MM.1S (cell line): ENCODE measurements at regions not wholly inside any gene's neighbourhood (a gene's known extent, or its start where the extent isn't known, plus 50 kb on each side); places are given as distances from the start of the nearest gene placed in this dataset.

ENCODE experiments used
- DNase-seq: peaks from one replicate; pipeline ENCODE4 v3.0.0-alpha.2; 2015
- H2AFZ ChIP-seq: fragments of 300-600 bp; sonication (generic); 2 replicates; pipeline ENCODE4 v1.6.0; 2016; ENCODE audit warnings: antibody characterized with exemption, low read length
- H3F3A ChIP-seq: fragments of 300-600 bp; sonication (generic); 2 replicates; pipeline ENCODE4 v1.6.1; 2016; ENCODE audit warnings: mild to moderate bottlenecking, antibody characterized with exemption, low read length, moderate library complexity, mixed read lengths; ENCODE audit not compliant: insufficient read depth
- H3K27ac ChIP-seq: fragments of 300-600 bp; sonication (generic); 2 replicates; pipeline ENCODE4 v1.5.1; 2016; ENCODE audit warnings: mild to moderate bottlenecking, low read length
- H3K27me3 ChIP-seq: fragments of 300-600 bp; sonication (generic); replicated peaks from 2 replicates; pipeline ENCODE4 v1.6.0; 2016; ENCODE audit warnings: low read length; ENCODE audit not compliant: insufficient read depth
- H3K36me3 ChIP-seq: fragments of 300-600 bp; sonication (generic); replicated peaks from 2 replicates; pipeline ENCODE4 v1.6.1; 2016; ENCODE audit warnings: mild to moderate bottlenecking, low read length, mixed read lengths; ENCODE audit not compliant: insufficient read depth
- H3K4me1 ChIP-seq: fragments of 300-600 bp; sonication (generic); 2 replicates; pipeline ENCODE4 v1.6.1; 2016; ENCODE audit warnings: low read length, mixed read lengths
- H3K4me2 ChIP-seq: fragments of 300-600 bp; sonication (generic); 2 replicates; pipeline ENCODE4 v1.6.0; 2016; ENCODE audit warnings: low read depth, low read length
- H3K4me3 ChIP-seq: fragments of 300-600 bp; sonication (generic); 2 replicates; pipeline ENCODE4 v1.5.1; 2016; ENCODE audit warnings: low read length, mixed read lengths
- H3K79me2 ChIP-seq: fragments of 300-600 bp; sonication (generic); 2 replicates; pipeline ENCODE4 v1.6.1; 2016; ENCODE audit warnings: mixed run types, low read length, mixed read lengths
- H3K9ac ChIP-seq: fragments of 300-600 bp; sonication (generic); 2 replicates; pipeline ENCODE4 v1.6.1; 2016; ENCODE audit warnings: low read length, mixed read lengths
- H3K9me2 ChIP-seq: fragments of 300-600 bp; sonication (generic); replicated peaks from 2 replicates; pipeline ENCODE4 v1.6.1; 2016; ENCODE audit warnings: mild to moderate bottlenecking, low read length, mixed read lengths; ENCODE audit not compliant: insufficient read depth
- H3K9me3 ChIP-seq: fragments of 300-600 bp; sonication (generic); replicated peaks from 2 replicates; pipeline ENCODE4 v1.6.1; 2016; ENCODE audit warnings: mild to moderate bottlenecking, low read length, mixed read lengths; ENCODE audit not compliant: insufficient read depth
- H4K20me1 ChIP-seq: fragments of 300-600 bp; sonication (generic); 2 replicates; pipeline ENCODE4 v1.6.1; 2016; ENCODE audit warnings: mild to moderate bottlenecking, low read length, moderate library complexity, mixed read lengths; ENCODE audit not compliant: insufficient read depth
- CTCF ChIP-seq: fragments of 300-600 bp; sonication (generic); IDR thresholded peaks from 2 replicates; pipeline ENCODE4 v1.5.1; 2016; ENCODE audit warnings: antibody characterized with exemption, low read length, mixed read lengths
- EZH2 ChIP-seq: fragments of 300-600 bp; sonication (generic); optimal IDR thresholded peaks from 2 replicates; pipeline ENCODE3; 2017; ENCODE audit warnings: low read depth, mild to moderate bottlenecking, antibody characterized with exemption, low read length, mixed read lengths
- EZH2phosphoT487 ChIP-seq: fragments of 300-600 bp; sonication (generic); IDR thresholded peaks from 2 replicates; pipeline ENCODE4 v1.6.1; 2018; ENCODE audit warnings: antibody characterized with exemption, low read length

GRCh38 chr2:187638840-187639239, 84.6 kb upstream of the TFPI start:
- no peaks in the 10 kb centered on the region for H3K79me2 ChIP-seq
- H3F3A ChIP-seq: no peaks in the 10 kb centered on the region
- H3K4me1 ChIP-seq: peaks cover 12% of the 10 kb centered on the region; the same call in 1 of the 2 replicates
- peak; percentile 53 for DNase-seq
- H2AFZ ChIP-seq: no peak overlapping the region
- H3K27me3 ChIP-seq: no peaks in the 10 kb centered on the region
- no peaks in the 10 kb centered on the region for H3K36me3 ChIP-seq
- peak overlapping the region; percentile 29; the same call in 1 of the 2 replicates for H3K4me2 ChIP-seq
- H3K9me3 ChIP-seq: no peaks in the 10 kb centered on the region
- H3K9me2 ChIP-seq: no peaks in the 10 kb centered on the region
- TF ChIP-seq EZH2: no peak
- no peak for TF ChIP-seq EZH2phosphoT487
- no peak for TF ChIP-seq CTCF
- H4K20me1 ChIP-seq: no peaks in the 10 kb centered on the region
- H3K4me3 ChIP-seq: no peak overlapping the region
- no peak overlapping the region for H3K27ac ChIP-seq
- no peak overlapping the region for H3K9ac ChIP-seq

- TF ChIP-seq EZH2phosphoT487 (no peak), CTCF (no peak)
- H3F3A ChIP-seq: no peaks in the 10 kb centered on the region
- H3K4me3 ChIP-seq: no peak overlapping the region
- H3K79me2 ChIP-seq: no peaks in the 10 kb centered on the region
- H3K9me3 ChIP-seq: no peaks in the 10 kb centered on the region
- H2AFZ ChIP-seq: no peak overlapping the region
- no peaks in the 10 kb centered on the region for H4K20me1 ChIP-seq
- H3K4me2 ChIP-seq: no peak overlapping the region
- peaks cover 12% of the 10 kb centered on the region; the same call in 1 of the 2 replicates for H3K4me1 ChIP-seq
- no peaks in the 10 kb centered on the region for H3K9me2 ChIP-seq
- DNase-seq: no peak
- no peak overlapping the region for H3K9ac ChIP-seq
- H3K36me3 ChIP-seq: no peaks in the 10 kb centered on the region
- no peak overlapping the region for H3K27ac ChIP-seq
- no peaks in the 10 kb centered on the region for H3K27me3 ChIP-seq
Observed at GRCh38 chr2:187640926-187641510, 86.8 kb upstream of the TFPI start.

DNA sequence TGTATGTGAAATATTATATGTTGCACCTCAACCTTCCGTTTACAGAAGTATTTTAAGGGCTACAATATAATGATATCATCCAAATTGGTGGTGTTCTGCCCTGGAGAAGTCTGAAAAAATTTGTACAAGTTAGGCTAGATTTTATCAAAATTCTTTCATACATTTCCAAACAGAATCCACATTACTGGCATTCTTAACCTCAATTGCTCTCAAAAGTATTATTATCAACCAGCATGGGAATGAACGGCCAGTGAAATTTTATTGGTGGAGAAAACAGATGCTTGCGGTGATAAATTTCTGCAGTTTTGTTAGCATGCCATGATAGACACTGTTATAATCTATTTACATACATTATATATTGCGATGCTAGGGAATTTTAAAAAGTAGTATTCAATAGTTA, 88.3 kb upstream of the TFPI start:
- no peaks in the 10 kb centered on the region for H4K20me1 ChIP-seq
- H3K27ac ChIP-seq: no peak overlapping the region
- H3K9me2 ChIP-seq: no peaks in the 10 kb centered on the region
- no peak overlapping the region for H3K4me2 ChIP-seq
- H3K27me3 ChIP-seq: no peaks in the 10 kb centered on the region
- TF ChIP-seq EZH2phosphoT487 (no peak), CTCF (no peak), EZH2 (no peak)
- H3K9ac ChIP-seq: no peak overlapping the region
- no peak overlapping the region for H3K4me3 ChIP-seq
- H3K36me3 ChIP-seq: no peaks in the 10 kb centered on the region
- no peaks in the 10 kb centered on the region for H3K9me3 ChIP-seq
- H3K4me1 ChIP-seq: peaks cover 12% of the 10 kb centered on the region; the same call in 1 of the 2 replicates
- H3F3A ChIP-seq: no peaks in the 10 kb centered on the region
- no peaks in the 10 kb centered on the region for H3K79me2 ChIP-seq
- no peak for DNase-seq
- H2AFZ ChIP-seq: no peak overlapping the region
